LNCAP (cell line): ENCODE measurements at regions not wholly inside any gene's neighbourhood (a gene's known extent, or its start where the extent isn't known, plus 50 kb on each side); places are given as distances from the start of the nearest gene placed in this dataset.

ENCODE experiments used
- TF ChIP-seq, protein P1 (sequence below): fragments of 450-650 bp; IDR thresholded peaks from 2 replicates; pipeline ENCODE4 v1.5.1; 2017; ENCODE audit warnings: mild to moderate bottlenecking

DNA sequence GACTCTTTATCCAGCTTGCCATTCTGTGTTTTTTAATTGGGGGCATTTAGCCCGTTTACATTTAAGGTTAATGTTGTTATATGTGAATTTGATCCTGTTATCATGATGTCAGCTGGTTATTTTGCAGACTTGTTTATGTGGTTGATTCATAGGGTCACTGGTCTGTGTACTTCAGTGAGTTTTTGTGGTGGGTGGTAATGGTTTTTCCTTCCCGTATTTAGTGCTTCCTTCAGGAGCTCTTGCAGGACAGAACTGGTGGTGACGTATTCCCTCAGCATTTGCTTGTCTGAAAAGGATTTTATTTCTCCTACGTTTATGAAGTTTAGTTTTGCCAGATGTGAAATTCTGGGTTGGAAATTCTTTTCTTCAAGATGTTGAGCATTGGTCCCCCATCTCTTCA is 381.1 kb downstream of the MAN2A1 start:
- TF ChIP-seq, protein P1, sequence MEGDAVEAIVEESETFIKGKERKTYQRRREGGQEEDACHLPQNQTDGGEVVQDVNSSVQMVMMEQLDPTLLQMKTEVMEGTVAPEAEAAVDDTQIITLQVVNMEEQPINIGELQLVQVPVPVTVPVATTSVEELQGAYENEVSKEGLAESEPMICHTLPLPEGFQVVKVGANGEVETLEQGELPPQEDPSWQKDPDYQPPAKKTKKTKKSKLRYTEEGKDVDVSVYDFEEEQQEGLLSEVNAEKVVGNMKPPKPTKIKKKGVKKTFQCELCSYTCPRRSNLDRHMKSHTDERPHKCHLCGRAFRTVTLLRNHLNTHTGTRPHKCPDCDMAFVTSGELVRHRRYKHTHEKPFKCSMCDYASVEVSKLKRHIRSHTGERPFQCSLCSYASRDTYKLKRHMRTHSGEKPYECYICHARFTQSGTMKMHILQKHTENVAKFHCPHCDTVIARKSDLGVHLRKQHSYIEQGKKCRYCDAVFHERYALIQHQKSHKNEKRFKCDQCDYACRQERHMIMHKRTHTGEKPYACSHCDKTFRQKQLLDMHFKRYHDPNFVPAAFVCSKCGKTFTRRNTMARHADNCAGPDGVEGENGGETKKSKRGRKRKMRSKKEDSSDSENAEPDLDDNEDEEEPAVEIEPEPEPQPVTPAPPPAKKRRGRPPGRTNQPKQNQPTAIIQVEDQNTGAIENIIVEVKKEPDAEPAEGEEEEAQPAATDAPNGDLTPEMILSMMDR, result no peak

DNA sequence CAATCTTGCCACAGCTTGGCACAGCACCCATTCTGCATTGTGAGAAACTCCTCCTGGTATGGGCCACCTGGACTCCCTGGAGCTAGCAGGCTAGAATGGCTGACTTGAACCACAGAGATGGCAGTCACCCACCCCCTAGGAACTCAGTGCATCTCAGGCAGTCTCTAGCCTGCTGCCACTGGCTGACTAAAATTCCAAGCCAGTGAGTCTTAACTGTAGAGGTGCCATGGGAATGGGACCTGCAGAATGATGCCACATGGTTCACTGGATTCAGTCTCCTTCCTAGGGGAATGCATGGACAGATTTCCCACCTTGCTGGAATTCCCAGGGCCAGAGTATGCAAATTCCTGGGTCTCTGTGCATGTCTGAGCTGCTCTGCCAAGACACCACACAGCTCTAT is 382.9 kb downstream of the MAN2A1 start:
- TF ChIP-seq, protein P1, result no peak

DNA sequence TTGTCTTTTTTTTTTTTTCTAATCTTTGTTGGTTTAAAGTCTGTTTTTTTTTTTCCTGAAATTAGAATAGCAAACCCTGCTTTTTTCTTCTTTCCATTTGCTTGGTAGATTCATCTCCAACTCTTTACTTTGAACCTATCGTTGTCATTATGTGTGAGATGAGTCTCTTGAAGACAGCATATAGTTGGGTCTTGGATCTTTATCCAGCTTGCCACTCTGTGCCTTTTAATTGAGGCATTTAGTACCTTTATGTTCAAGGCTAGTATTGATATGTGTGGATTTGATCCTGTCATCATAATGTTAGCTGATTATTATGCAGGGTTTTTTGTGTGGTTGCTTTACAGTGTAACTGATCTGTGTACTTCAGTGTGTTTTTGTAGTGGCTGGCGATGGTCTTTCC is 383.8 kb downstream of the MAN2A1 start:
- TF ChIP-seq, protein P1, result no peak

DNA sequence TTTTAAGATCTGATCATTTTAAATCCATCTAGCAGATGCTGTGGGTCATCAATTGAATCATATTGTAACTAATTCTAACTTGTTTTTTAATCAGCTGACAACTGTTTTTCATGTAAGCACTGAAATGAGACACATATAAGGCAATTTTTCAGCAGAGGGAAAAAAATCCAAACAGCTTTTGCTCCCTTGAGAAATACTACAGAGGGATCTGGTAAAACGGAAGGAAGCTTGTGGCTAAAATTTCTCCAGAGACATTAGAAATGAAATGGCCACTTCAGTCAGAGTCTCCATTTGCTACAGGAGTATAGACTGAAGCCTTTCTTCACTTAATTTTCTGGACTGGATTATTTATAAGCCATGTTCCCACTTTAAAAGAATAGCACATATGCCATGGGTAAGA is 385.9 kb downstream of the MAN2A1 start:
- TF ChIP-seq, protein P1, result no peak

DNA sequence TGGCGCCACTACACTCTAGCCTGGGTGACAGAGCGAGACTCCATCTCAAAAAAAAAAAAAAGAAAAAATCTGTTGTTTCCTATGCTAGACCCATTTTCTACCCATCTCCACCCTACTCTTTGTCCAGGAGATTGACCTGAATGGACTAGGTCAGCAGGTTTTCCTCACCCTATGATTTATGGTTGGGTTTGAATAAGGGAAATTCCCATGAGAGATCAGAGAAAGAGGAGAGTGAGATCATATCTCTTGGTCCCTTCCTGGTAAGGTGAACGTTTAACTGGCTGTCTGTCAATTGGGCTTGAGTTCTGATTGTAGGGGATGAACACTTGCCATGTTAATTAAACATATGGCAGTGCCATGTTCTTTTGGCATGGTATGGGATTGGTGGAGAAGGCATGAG is 387.4 kb downstream of the MAN2A1 start:
- TF ChIP-seq, protein P1, result no peak

DNA sequence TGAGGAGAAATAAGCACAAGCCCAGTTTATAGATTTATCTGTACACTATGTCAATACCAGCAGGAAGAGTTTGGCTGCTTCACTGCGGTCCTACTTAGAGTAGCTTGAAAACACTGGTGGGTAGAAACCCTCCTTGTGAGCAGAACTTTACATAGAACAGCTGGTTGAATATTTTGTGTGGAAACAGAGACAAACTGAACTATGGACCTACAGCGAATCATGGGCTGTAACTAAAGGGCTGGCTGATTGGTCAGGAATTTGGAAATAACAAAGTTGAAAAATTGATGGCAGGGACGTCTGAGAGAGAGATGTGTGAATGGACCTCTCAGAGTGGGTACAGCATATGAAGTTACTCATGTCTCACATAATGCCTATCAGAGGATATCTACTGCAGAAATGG is 392.5 kb downstream of the MAN2A1 start:
- TF ChIP-seq, protein P1, result no peak

DNA sequence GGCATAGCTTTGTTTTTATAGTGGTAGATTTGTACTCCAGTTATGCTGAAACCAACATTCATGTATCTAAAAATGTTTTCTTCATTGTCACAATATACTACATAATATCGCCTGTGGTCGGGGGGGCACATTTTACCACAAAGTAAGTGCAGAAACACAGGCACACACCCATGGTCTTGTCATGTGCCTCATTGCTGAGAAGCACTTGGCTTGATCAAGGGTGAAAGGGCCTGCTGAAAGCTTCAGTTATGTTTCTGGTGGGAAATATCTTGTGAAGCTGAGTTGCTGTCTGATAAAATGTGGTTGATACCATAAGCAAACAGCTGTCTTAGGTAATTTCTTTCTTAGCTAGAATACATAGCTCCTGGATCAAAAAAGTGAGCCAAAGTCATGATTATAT is 393.1 kb downstream of the MAN2A1 start:
- TF ChIP-seq, protein P1, result no peak

DNA sequence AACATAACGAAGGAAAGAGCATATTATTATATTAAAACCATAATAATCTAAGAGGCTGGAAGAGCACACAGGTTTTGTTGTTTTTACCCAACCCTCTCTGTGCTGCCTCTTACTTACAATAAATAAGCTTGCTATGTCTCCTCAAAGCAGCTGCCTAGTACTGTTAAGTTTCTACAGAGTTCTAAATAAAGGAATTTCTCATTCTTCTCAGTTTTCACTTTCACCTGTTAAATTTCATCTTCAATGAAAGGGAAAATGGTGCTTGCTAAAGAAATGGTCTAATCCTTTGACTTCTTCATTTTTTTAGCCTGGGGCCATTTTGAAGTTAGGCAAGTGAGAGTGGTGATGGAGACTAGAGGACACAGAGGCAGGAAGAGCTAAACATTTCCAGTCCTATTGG is 396.1 kb downstream of the MAN2A1 start:
- TF ChIP-seq, protein P1, result no peak
